H7 (cell line): ENCODE measurements at regions not wholly inside any gene's neighbourhood (a gene's known extent, or its start where the extent isn't known, plus 50 kb on each side); places are given as distances from the start of the nearest gene placed in this dataset.

Experiments
- DNase-seq: peaks from one replicate; pipeline ENCODE4 v3.0.0; 2012
- H3K27me3 ChIP-seq: 2 replicates; pipeline ENCODE4 v1.6.0; 2011; ENCODE audit warnings: mild to moderate bottlenecking, low read length; ENCODE audit not compliant: control insufficient read depth, insufficient read depth
- H3K36me3 ChIP-seq: replicated peaks from 2 replicates; pipeline ENCODE4 v1.5.1; 2011; ENCODE audit warnings: low read length; ENCODE audit not compliant: control insufficient read depth, insufficient read depth
- H3K4me3 ChIP-seq: 2 replicates; pipeline ENCODE4 v1.5.1; 2011; ENCODE audit warnings: low read depth, mild to moderate bottlenecking, control low read depth, low read length, moderate library complexity; ENCODE audit not compliant: insufficient read depth

GRCh38 chr3:158882445-158882844 is 80.6 kb downstream of the MFSD1 start:
- H3K27me3 ChIP-seq: no peaks in the 10 kb centered on the region

DNA sequence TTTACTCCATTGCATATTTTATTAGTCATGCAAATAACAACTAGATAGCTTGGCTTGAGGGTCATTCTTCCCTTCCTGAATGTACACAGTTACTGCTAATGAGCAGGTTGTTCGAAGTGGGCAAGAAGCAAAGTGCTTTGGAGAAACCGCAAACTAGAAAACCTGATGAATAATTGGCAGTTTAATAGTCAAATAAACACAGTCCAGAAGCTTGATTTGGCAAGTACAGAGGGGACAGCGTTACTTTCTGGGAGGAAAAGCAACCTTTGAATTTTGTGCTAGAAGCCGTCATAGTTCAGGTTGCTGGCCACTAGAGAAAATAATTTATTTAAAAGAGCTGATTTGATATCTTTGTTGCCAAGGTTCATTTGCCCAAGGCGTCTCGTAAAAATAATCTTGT is 94.9 kb downstream of the MFSD1 start:
- no peaks in the 10 kb centered on the region for H3K36me3 ChIP-seq
- DNase-seq: no peak
- no peaks in the 10 kb centered on the region for H3K27me3 ChIP-seq
- no peak overlapping the region for H3K4me3 ChIP-seq

More at GRCh38 chr3:158882445-158882844, 80.6 kb downstream of the MFSD1 start:
- H3K36me3 ChIP-seq: no peaks in the 10 kb centered on the region
- H3K4me3 ChIP-seq: no peak overlapping the region
- DNase-seq: no peak

GRCh38 chr3:158906749-158907148 is 104.9 kb downstream of the MFSD1 start:
- DNase-seq: no peak
- Histone ChIP-seq H3K36me3 (no peaks in the 10 kb centered on the region), H3K27me3 (no peaks in the 10 kb centered on the region), H3K4me3 (no peak overlapping the region)

DNA sequence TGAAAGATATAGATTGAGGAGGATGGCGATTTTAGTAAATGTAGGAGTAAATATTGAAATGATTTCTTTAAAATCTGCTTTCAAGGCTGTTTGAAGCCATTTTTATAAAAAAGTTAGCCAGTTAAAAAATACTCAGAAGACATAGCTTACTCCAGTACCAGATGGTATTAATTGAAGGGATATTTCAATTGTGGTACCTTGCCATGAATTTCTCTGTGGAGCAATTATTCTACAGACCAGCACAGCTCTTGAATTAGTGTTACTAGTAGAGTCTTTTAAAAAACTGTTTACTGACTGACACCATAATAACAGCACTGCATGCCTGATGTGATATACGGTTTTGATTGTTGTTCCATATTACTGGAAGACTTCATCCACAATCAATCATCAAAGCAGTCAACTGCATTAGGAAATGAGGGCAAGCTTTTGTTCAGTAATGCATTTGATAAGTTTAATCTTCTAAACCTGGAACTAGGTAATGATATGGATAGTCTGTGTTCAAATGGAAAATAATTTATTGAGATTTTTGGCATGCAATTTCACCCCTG is 106.4 kb downstream of the MFSD1 start:
- Histone ChIP-seq H3K4me3 (no peak overlapping the region), H3K36me3 (no peaks in the 10 kb centered on the region), H3K27me3 (no peaks in the 10 kb centered on the region)
- DNase-seq: no peak

GRCh38 chr3:158909870-158910269 is 108.0 kb downstream of the MFSD1 start:
- DNase-seq: no peak
- H3K27me3 ChIP-seq: no peaks in the 10 kb centered on the region
- no peak overlapping the region for H3K4me3 ChIP-seq
- no peaks in the 10 kb centered on the region for H3K36me3 ChIP-seq

DNA sequence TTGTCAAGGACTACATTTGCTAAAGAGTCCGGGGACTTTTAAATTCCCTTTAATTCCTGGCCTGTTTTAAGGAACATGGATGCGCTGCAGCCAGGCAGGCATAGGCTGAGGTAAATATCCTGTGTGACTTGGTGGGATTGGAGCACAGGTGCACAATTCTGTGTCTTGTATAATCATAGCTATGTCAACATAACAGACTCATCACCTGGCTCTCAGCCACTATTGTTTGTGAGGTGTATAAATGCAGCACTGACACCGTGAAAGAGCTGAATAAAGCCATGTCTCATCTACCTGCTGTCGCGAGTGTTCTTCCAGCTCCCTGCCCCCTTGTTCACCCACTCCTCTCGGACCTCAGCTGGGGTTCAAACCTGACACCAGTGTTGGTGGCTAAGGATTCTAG is 109.7 kb downstream of the MFSD1 start:
- H3K4me3 ChIP-seq: no peak overlapping the region
- H3K36me3 ChIP-seq: no peaks in the 10 kb centered on the region
- no peak for DNase-seq
- H3K27me3 ChIP-seq: no peaks in the 10 kb centered on the region

- peak; percentile 13 for DNase-seq
- Histone ChIP-seq H3K4me3 (no peak overlapping the region), H3K27me3 (no peaks in the 10 kb centered on the region), H3K36me3 (no peaks in the 10 kb centered on the region)
Observed at GRCh38 chr3:158912188-158912587, 110.3 kb downstream of the MFSD1 start.

DNA sequence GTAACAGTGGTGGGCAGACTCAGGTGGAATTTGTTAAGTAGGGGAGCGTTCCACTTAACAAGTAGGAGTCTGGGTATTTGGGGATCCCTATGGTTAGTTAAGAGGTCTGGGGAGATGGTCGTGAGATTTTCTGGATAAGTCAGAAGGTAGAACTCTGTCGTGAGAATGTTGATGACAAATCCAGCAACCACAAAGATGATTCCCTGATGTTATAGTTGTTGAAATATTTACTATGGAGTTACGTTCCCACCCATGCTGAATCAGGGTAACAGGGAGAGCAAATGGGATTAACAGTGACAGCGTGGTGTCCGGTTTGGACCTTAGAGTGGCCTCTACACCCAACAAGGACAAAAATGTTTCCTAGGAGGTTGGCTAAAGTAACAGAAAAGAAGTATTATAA is 110.8 kb downstream of the MFSD1 start:
- DNase-seq: no peak
- H3K36me3 ChIP-seq: no peaks in the 10 kb centered on the region
- no peaks in the 10 kb centered on the region for H3K27me3 ChIP-seq
- no peak overlapping the region for H3K4me3 ChIP-seq

DNA sequence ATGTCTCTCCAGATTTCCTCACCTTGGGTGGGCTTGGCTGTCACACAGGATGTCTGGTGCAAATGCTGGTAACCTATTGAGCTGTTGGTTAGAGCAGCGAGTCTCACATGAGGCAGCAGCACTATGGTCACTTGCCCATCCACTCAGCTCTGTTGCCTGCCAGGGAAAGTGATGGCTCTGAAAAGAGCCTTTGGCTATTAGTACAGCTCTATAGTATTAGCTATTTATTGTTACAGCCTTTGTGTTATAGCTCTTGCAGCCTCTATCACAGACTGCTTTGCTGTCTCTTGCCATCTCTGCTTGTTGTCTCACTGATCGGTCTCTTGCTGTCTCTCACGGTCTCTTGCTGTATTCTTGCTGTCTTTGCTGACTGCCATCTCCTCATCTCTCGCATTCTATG is 114.3 kb downstream of the MFSD1 start:
- H3K27me3 ChIP-seq: no peaks in the 10 kb centered on the region
- no peak for DNase-seq
- no peaks in the 10 kb centered on the region for H3K36me3 ChIP-seq

DNA sequence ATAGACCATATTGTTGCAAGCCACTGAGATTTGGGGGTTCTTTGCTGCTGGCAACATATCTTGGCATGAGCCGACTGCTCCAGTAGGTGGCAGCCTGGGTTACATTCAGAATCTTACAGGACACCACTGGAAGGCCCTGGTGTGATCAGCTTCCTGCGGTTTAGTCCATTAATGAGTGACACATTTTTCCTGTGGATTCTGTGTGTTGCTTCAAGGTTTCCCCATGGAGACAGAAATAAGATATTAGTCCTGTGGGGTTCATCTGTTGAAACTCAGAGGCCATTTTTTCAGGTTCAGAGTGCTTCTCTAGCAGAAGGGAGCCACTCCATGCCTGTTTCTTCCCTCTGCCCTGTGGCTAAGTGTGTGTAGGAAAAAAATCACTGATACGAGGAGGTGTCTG is 116.2 kb downstream of the MFSD1 start:
- Histone ChIP-seq H3K27me3 (no peaks in the 10 kb centered on the region), H3K36me3 (no peaks in the 10 kb centered on the region)
- peak; percentile 42 for DNase-seq

More for the DNA sequence above, 114.3 kb downstream of the MFSD1 start:
- no peak overlapping the region for H3K4me3 ChIP-seq

GRCh38 chr3:158918451-158918850 is 116.6 kb downstream of the MFSD1 start:
- H3K4me3 ChIP-seq: no peak overlapping the region
- H3K27me3 ChIP-seq: no peaks in the 10 kb centered on the region
- no peaks in the 10 kb centered on the region for H3K36me3 ChIP-seq
- DNase-seq: no peak

More for the DNA sequence above, 116.2 kb downstream of the MFSD1 start:
- H3K4me3 ChIP-seq: no peak overlapping the region

DNA sequence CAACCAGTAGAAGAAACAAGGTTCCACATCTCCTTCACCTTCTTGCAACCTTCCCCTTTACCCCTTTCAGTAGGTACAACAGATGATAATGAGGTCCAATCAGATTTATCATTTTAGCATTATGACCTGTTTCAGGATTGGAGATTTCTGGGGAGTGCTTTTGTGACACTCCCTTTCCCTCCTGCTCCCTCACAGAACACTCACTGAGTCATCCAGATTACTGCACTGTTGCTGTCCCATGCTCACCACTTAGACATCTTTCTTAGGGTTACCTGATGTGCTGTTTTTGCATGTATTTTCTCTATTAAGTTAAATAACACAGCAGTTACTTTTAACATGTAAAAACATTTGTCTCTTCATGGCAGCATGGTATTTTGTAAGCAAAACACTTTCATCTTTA is 118.5 kb downstream of the MFSD1 start:
- H3K4me3 ChIP-seq: no peak overlapping the region
- H3K36me3 ChIP-seq: no peaks in the 10 kb centered on the region
- DNase-seq: no peak
- no peaks in the 10 kb centered on the region for H3K27me3 ChIP-seq

GRCh38 chr3:158925021-158925420 is 123.2 kb downstream of the MFSD1 start:
- Histone ChIP-seq H3K27me3 (no peaks in the 10 kb centered on the region), H3K36me3 (no peaks in the 10 kb centered on the region), H3K4me3 (no peak overlapping the region)
- DNase-seq: no peak

DNA sequence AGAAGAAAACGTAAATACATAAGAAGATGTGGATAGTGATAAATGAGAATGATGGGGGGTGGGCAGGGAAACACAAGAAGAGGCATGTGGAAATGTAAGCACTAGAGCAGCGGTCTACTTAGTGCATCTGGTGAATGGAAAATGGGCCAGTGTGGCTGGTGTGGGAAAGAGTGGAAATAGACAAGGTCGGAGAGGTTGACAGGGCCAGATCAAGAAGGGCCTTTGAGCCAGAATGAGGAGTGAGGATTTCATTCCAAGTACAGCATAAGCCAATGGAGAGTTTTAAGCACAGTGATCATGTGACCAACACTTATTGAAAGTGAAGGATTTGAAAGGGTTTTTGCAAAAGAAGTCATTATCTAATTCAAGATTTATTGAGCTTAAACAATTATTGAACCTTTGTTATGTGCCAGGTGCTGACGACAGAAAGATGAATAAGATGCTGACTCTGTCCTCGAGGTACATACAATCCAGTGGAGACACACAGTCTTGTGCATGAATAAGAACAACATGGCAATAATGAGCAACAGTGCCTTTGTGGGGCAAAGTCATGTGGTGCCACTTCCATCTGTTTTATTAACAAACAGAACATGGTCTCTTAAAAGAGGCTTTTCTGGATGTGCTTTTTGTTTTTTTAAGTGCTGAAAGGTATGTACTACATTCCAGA is 124.1 kb downstream of the MFSD1 start:
- Histone ChIP-seq H3K4me3 (no peak overlapping the region), H3K27me3 (no peaks in the 10 kb centered on the region), H3K36me3 (no peaks in the 10 kb centered on the region)
- no peak for DNase-seq

GRCh38 chr3:158935846-158936245 is 134.0 kb downstream of the MFSD1 start:
- Histone ChIP-seq H3K36me3 (no peaks in the 10 kb centered on the region), H3K4me3 (no peak overlapping the region)
- no peak for DNase-seq

More at GRCh38 chr3:158935846-158936245, 134.0 kb downstream of the MFSD1 start:
- no peaks in the 10 kb centered on the region for H3K27me3 ChIP-seq
